ENCODE measurements at regions not wholly inside any gene's neighbourhood (a gene's known extent, or its start where the extent isn't known, plus 50 kb on each side); places are given as distances from the start of the nearest gene placed in this dataset.

DNA sequence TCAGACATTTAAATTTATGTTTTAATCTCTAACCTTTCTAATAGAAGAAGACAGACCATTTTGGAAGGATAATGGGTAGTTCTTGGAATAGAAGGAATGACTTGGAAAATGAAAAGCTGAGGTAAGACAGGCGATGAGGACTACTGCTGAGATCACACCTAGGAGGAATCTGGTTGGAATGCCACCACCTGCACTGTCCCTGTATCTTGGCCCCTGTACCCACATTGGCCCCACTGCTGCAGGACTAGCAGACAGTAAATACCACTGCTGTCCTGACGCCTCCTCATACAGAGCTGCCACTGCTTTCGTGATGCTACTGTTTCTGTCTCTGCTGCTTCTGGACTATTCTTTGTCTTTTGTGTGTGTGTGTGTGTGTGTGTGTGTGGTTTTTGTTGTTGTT is 359.8 kb downstream of the TMEM232 start:
- Histone ChIP-seq H4K20me1 (ENCODE audit: insufficient read depth, low read depth, low read length) (no peaks in the 10 kb centered on the region), H3K79me2 (ENCODE audit: low read length) (no peaks in the 10 kb centered on the region), H3K27me3 (ENCODE audit: low read length) (no peaks in the 10 kb centered on the region), H3K4me1 (ENCODE audit: low read length) (peaks cover 8% of the 10 kb centered on the region), H3K9me3 (ENCODE audit: low read length) (no peaks in the 10 kb centered on the region), H3K4me3 (ENCODE audit: low read length) (no peak overlapping the region), H3K9ac (ENCODE audit: low read length) (no peak overlapping the region), H3K36me3 (ENCODE audit: insufficient read depth, low read length) (no peaks in the 10 kb centered on the region), H3K9me2 (replicated peaks; ENCODE audit: insufficient read depth, low read length) (no peaks in the 10 kb centered on the region), H3K4me2 (ENCODE audit: low read depth, low read length, poor library complexity, severe bottlenecking) (no peak overlapping the region), H2AFZ (ENCODE audit: low read length) (no peak overlapping the region), H3K27ac (ENCODE audit: low read length) (no peak overlapping the region)
- DNase-seq = no peak

Measured in Karpas-422 (cell line).